SW480 (cell line): ENCODE measurements at regions not wholly inside any gene's neighbourhood (a gene's known extent, or its start where the extent isn't known, plus 50 kb on each side); places are given as distances from the start of the nearest gene placed in this dataset.

Experiments
- DNase-seq: peaks from one replicate; pipeline ENCODE4 v3.0.0-alpha.2; 2016; ENCODE audit warnings: low spot score

- DNase-seq: peak; percentile 29
Measured at GRCh38 chr4:4693258-4693657, 151.4 kb upstream of the STX18 start.

- no peak for DNase-seq
Measured at GRCh38 chr4:4690854-4691253, 149.0 kb upstream of the STX18 start.

GRCh38 chr4:4689694-4690440, 148.0 kb upstream of the STX18 start:
- no peak for DNase-seq

- no peak for DNase-seq
Measured at GRCh38 chr4:4687935-4688727, 146.3 kb upstream of the STX18 start.

GRCh38 chr4:4687100-4687499, 145.3 kb upstream of the STX18 start:
- no peak for DNase-seq

- DNase-seq: no peak
Measured at GRCh38 chr4:4685810-4686795, 144.3 kb upstream of the STX18 start.

GRCh38 chr4:4681653-4682052, 139.8 kb upstream of the STX18 start:
- DNase-seq: no peak

- DNase-seq: no peak
Measured at GRCh38 chr4:4680758-4681157, 138.9 kb upstream of the STX18 start.

- DNase-seq: no peak
Measured at GRCh38 chr4:4680243-4680642, 138.4 kb upstream of the STX18 start.

- no peak for DNase-seq
Measured at GRCh38 chr4:4677556-4678522, 136.0 kb upstream of the STX18 start.

- no peak for DNase-seq
Measured at GRCh38 chr4:4675641-4676040, 133.8 kb upstream of the STX18 start.

- no peak for DNase-seq
Measured at GRCh38 chr4:4675051-4675581, 133.3 kb upstream of the STX18 start.

- peak; percentile 95 for DNase-seq
Measured at GRCh38 chr4:4673070-4673469, 131.2 kb upstream of the STX18 start.

GRCh38 chr4:4672402-4672801, 130.6 kb upstream of the STX18 start:
- peak; percentile 68 for DNase-seq

GRCh38 chr4:4671774-4672349, 130.0 kb upstream of the STX18 start:
- no peak for DNase-seq

GRCh38 chr4:4670869-4671268, 129.0 kb upstream of the STX18 start:
- DNase-seq: no peak

GRCh38 chr4:4668355-4669210, 126.7 kb upstream of the STX18 start:
- no peak for DNase-seq

GRCh38 chr4:4667622-4668081, 125.8 kb upstream of the STX18 start:
- no peak for DNase-seq
